Suprapubic skin (tissue), 3 donors: ENCODE measurements at regions not wholly inside any gene's neighbourhood (a gene's known extent, or its start where the extent isn't known, plus 50 kb on each side); places are given as distances from the start of the nearest gene placed in this dataset.
"Not testable (repeated sequence)": the region's sequence is repeated elsewhere in the genome, so short reads cannot be mapped to it uniquely, and the experiment has no call there.

Experiments
- POLR2AphosphoS5 ChIP-seq, 3 donors: sonication (generic); formaldehyde crosslinking; IDR thresholded peaks; one replicate each; pipeline ENCODE4 v1.6.1; 2017; ENCODE audit warnings: antibody characterized with exemption in 3 of 3
- TF ChIP-seq, protein P1 (sequence below), 2 donors: fragments of 200-600 bp in 1 of 2; fragments of 450-650 bp in 1 of 2; sonication (generic) in 1 of 2; IDR thresholded peaks; one replicate each; pipeline ENCODE4 v1.5.1; 2016 to 2019; ENCODE audit warnings: antibody characterized with exemption in 2 of 2, mild to moderate bottlenecking in 1 of 2, moderate library complexity in 1 of 2

DNA sequence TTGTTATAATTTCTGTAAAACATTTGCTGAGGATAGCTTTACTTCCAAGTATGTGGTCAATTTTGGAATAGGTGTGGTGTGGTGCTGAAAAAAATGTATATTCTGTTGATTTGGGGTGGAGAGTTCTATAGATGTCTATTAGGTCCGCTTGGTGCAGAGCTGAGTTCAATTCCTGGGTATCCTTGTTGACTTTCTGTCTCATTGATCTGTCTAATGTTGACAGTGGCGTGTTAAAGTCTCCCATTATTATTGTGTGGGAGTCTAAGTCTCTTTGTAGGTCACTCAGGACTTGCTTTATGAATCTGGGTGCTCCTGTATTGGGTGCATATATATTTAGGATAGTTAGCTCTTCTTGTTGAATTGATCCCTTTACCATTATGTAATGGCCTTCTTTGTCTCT is 56.4 kb upstream of the EHBP1 start:
- TF ChIP-seq, protein P1, sequence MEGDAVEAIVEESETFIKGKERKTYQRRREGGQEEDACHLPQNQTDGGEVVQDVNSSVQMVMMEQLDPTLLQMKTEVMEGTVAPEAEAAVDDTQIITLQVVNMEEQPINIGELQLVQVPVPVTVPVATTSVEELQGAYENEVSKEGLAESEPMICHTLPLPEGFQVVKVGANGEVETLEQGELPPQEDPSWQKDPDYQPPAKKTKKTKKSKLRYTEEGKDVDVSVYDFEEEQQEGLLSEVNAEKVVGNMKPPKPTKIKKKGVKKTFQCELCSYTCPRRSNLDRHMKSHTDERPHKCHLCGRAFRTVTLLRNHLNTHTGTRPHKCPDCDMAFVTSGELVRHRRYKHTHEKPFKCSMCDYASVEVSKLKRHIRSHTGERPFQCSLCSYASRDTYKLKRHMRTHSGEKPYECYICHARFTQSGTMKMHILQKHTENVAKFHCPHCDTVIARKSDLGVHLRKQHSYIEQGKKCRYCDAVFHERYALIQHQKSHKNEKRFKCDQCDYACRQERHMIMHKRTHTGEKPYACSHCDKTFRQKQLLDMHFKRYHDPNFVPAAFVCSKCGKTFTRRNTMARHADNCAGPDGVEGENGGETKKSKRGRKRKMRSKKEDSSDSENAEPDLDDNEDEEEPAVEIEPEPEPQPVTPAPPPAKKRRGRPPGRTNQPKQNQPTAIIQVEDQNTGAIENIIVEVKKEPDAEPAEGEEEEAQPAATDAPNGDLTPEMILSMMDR (IDR thresholded peaks at IDR 0.05), result not testable (repeated sequence)
- not testable (repeated sequence) for TF ChIP-seq POLR2AphosphoS5 (IDR thresholded peaks at IDR 0.05)
